Forelimb muscle (tissue), 1 donor: ENCODE measurements at regions not wholly inside any gene's neighbourhood (a gene's known extent, or its start where the extent isn't known, plus 50 kb on each side); places are given as distances from the start of the nearest gene placed in this dataset.
A peak's percentile ranks its signal among the peaks of the same experiment; 100 is the strongest.

ENCODE experiments used
- DNase-seq: peaks from one replicate; pipeline ENCODE4 v3.0.0-alpha.2; 2013; ENCODE audit warnings: low read depth

GRCh38 chr4:128488055-128488705 lies 200.6 kb upstream of the PGRMC2 start:
- no peak for DNase-seq

GRCh38 chr4:128484896-128485295 lies 197.3 kb upstream of the PGRMC2 start:
- no peak for DNase-seq

- DNase-seq, result peak; percentile 41
Observed at GRCh38 chr4:128483816-128484215, 196.2 kb upstream of the PGRMC2 start.

GRCh38 chr4:128483041-128483440 lies 195.4 kb upstream of the PGRMC2 start:
- no peak for DNase-seq

- DNase-seq, result no peak
Observed at GRCh38 chr4:128481752-128482480, 194.3 kb upstream of the PGRMC2 start.

- DNase-seq, result no peak
Observed at GRCh38 chr4:128480945-128481344, 193.3 kb upstream of the PGRMC2 start.

- DNase-seq, result no peak
Observed at GRCh38 chr4:128477540-128477939, 189.9 kb upstream of the PGRMC2 start.

- DNase-seq, result no peak
Observed at GRCh38 chr4:128475597-128475996, 188.0 kb upstream of the PGRMC2 start.

- no peak for DNase-seq
Observed at GRCh38 chr4:128471576-128471975, 184.0 kb upstream of the PGRMC2 start.

GRCh38 chr4:128470492-128471053 lies 183.0 kb upstream of the PGRMC2 start:
- no peak for DNase-seq

- peak; percentile 50 for DNase-seq
Observed at GRCh38 chr4:128468123-128468989, 180.7 kb upstream of the PGRMC2 start.

GRCh38 chr4:128465523-128465922 lies 177.9 kb upstream of the PGRMC2 start:
- no peak for DNase-seq

GRCh38 chr4:128463006-128463405 lies 175.4 kb upstream of the PGRMC2 start:
- DNase-seq, result no peak

- no peak for DNase-seq
Observed at GRCh38 chr4:128462103-128462783, 174.6 kb upstream of the PGRMC2 start.

GRCh38 chr4:128461291-128462102 lies 173.9 kb upstream of the PGRMC2 start:
- no peak for DNase-seq

- no peak for DNase-seq
Observed at GRCh38 chr4:128459547-128459946, 171.9 kb upstream of the PGRMC2 start.

- DNase-seq, result no peak
Observed at GRCh38 chr4:128458816-128459215, 171.2 kb upstream of the PGRMC2 start.

GRCh38 chr4:128457726-128458125 lies 170.1 kb upstream of the PGRMC2 start:
- no peak for DNase-seq

- DNase-seq, result no peak
Observed at GRCh38 chr4:128456171-128456570, 168.6 kb upstream of the PGRMC2 start.

GRCh38 chr4:128455480-128455879 lies 167.9 kb upstream of the PGRMC2 start:
- DNase-seq, result no peak

GRCh38 chr4:128454881-128455280 lies 167.3 kb upstream of the PGRMC2 start:
- DNase-seq, result no peak
